HG03095 (cell line): ENCODE measurements at regions not wholly inside any gene's neighbourhood (a gene's known extent, or its start where the extent isn't known, plus 50 kb on each side); places are given as distances from the start of the nearest gene placed in this dataset.
"Not testable (repeated sequence)": the region's sequence is repeated elsewhere in the genome, so short reads cannot be mapped to it uniquely, and the experiment has no call there.

Experiments used
- ATAC-seq: cut with Tn5 transposase; IDR thresholded peaks from one replicate; pipeline ENCODE4 v1.9.1; 2021; ENCODE audit warnings: moderate library complexity; ENCODE audit not compliant: unreplicated experiment

- no peak for ATAC-seq
Observed at GRCh38 chrX:13387666-13388494, 68.0 kb upstream of the ATXN3L start.

GRCh38 chrX:13386636-13387035 is 66.8 kb upstream of the ATXN3L start:
- ATAC-seq, result no peak

- ATAC-seq, result no peak
Observed at GRCh38 chrX:13386092-13386491, 66.2 kb upstream of the ATXN3L start.

GRCh38 chrX:13383907-13384306 is 64.1 kb upstream of the ATXN3L start:
- ATAC-seq, result no peak

GRCh38 chrX:13381514-13381913 is 61.7 kb upstream of the ATXN3L start:
- no peak for ATAC-seq

GRCh38 chrX:13380211-13380610 is 60.4 kb upstream of the ATXN3L start:
- no peak for ATAC-seq

- not testable (repeated sequence) for ATAC-seq
Observed at GRCh38 chrX:13378562-13379518, 59.0 kb upstream of the ATXN3L start.

GRCh38 chrX:13377550-13377934 is 57.7 kb upstream of the ATXN3L start:
- no peak for ATAC-seq

GRCh38 chrX:13376857-13377549 is 57.1 kb upstream of the ATXN3L start:
- ATAC-seq, result no peak

GRCh38 chrX:13375596-13375995 is 55.7 kb upstream of the ATXN3L start:
- not testable (repeated sequence) for ATAC-seq

- ATAC-seq, result no peak
Observed at GRCh38 chrX:13374364-13374763, 54.5 kb upstream of the ATXN3L start.

GRCh38 chrX:13373431-13374187 is 53.8 kb upstream of the ATXN3L start:
- ATAC-seq, result no peak

GRCh38 chrX:13373027-13373426 is 53.2 kb upstream of the ATXN3L start:
- ATAC-seq, result no peak

- ATAC-seq, result no peak
Observed at GRCh38 chrX:13372203-13372980, 52.5 kb upstream of the ATXN3L start.

GRCh38 chrX:13371186-13371585 is 51.3 kb upstream of the ATXN3L start:
- no peak for ATAC-seq

GRCh38 chrX:13370713-13371112 is 50.9 kb upstream of the ATXN3L start:
- no peak for ATAC-seq
